Transverse colon (tissue), 4 donors: ENCODE measurements at regions not wholly inside any gene's neighbourhood (a gene's known extent, or its start where the extent isn't known, plus 50 kb on each side); places are given as distances from the start of the nearest gene placed in this dataset.

Source experiments
- DNase-seq: peaks from one replicate; pipeline ENCODE4 v3.0.0-alpha.2; 2019
- H3K27ac ChIP-seq, 4 donors: fragments of 200-600 bp; sonication (generic); 2 replicates each; pipeline ENCODE4 v1.5.1; 2016 to 2018; ENCODE audit warnings: inconsistent platforms in 4 of 4
- H3K27me3 ChIP-seq: fragments of 200-600 bp; sonication (generic); 2 replicates; pipeline ENCODE4 v1.5.1; 2017; ENCODE audit warnings: inconsistent platforms
- H3K36me3 ChIP-seq, 4 donors: fragments of 200-600 bp; sonication (generic); 2 replicates each; pipeline ENCODE4 v1.5.1; 2017 to 2019; ENCODE audit warnings: inconsistent platforms in 4 of 4
- H3K4me1 ChIP-seq, 4 donors: fragments of 200-600 bp; sonication (generic); 2 replicates each; pipeline ENCODE4 v1.5.1; 2017 to 2020; ENCODE audit warnings: inconsistent platforms in 4 of 4
- H3K4me3 ChIP-seq, 4 donors: fragments of 200-600 bp; sonication (generic); 1 replicate in 1 of 4; 2 replicates in 3 of 4; pipeline versions ENCODE4 v1.5.1 to v1.6.1; 2017 to 2019; ENCODE audit warnings: inconsistent platforms in 4 of 4
- H3K9me3 ChIP-seq, 2 donors: fragments of 200-600 bp; sonication (generic); 2 replicates each; pipeline ENCODE4 v1.5.1; 2017 to 2019; ENCODE audit warnings: inconsistent platforms in 2 of 2
- EP300 ChIP-seq: sonication (generic); formaldehyde crosslinking; IDR thresholded peaks from one replicate; pipeline ENCODE4 v1.6.1; 2017; ENCODE audit warnings: antibody characterized with exemption, low read depth
- POLR2A ChIP-seq: fragments of 450-650 bp; IDR thresholded peaks from one replicate; pipeline ENCODE4 v1.6.1; 2016; ENCODE audit warnings: antibody characterized with exemption, mild to moderate bottlenecking, moderate library complexity
- POLR2AphosphoS5 ChIP-seq, 3 donors: sonication (generic); formaldehyde crosslinking; IDR thresholded peaks; one replicate each; pipeline ENCODE4 v1.6.1; 2016; ENCODE audit warnings: antibody characterized with exemption in 3 of 3
- WGBS, 2 donors: methylation state at CpG; one replicate each; pipeline ENCODE4 v1.1.5; 2018; ENCODE audit warnings: low coverage in 1 of 2; 5-methylcytosine and 5-hydroxymethylcytosine counted together
- in situ Hi-C, 4 donors: fragments of 200-750 bp; cut with MboI; loops; one replicate each; pipeline versions ENCODE4 v1.15.0 to v1.15.1; 2017; ENCODE audit warnings: low sequenced_read_pairs in 3 of 4, low pct_ligation_motif_present in 1 of 4, low pct_unique_long_range_greater_than_20kb in 1 of 4
- intact Hi-C: fragments of 100-400 bp; cut with DNase I; formaldehyde crosslinking; loops from one replicate; pipeline ENCODE4 v1.15.1; 2023; ENCODE audit warnings: low total_unique reads
- TF ChIP-seq, protein P1 (sequence below), 5 experiments: fragments of 200-600 bp in 3 of 5; fragments of 450-650 bp in 2 of 5; sonication (generic) in 3 of 5; IDR thresholded peaks; 1 replicate in 2 of 5; 2 replicates in 3 of 5; pipeline ENCODE4 v1.5.1; 2016 to 2017; ENCODE audit warnings: antibody characterized with exemption in 5 of 5, inconsistent platforms in 3 of 5, mild to moderate bottlenecking in 2 of 5, moderate library complexity in 1 of 5

DNA sequence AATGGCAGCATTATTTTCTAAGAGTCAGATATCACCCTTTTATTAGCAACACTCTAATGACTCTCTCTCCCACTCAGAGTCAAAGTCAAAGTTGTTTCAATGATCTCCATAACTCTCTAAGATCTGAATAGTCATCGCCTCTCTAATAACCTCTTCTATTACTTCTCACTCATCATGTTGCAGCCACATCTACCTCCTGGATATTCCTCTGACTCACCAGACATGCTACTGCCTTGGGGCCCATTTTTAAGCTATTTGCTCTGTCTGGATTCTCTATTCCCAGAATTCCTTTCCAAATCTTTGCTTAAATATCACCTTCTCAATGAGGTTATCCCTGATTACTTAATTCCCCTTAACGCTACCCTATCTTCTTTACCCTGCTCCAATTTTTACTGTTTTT is 391.8 kb upstream of the MAGEB16 start:
- Histone ChIP-seq H3K27me3 (no peaks in the 10 kb centered on the region), H3K4me1 (no peaks in the 10 kb centered on the region), H3K4me3 (no peak overlapping the region), H3K9me3 (no peaks in the 10 kb centered on the region), H3K36me3 (no peaks in the 10 kb centered on the region), H3K27ac (no peak overlapping the region)
- intact Hi-C loops: no loop called here
- DNase-seq: no peak
- in situ Hi-C loops: no loop called here
- WGBS, 2 donors: 88 to 100% methylated on average over 2 of the region's 2 CpGs
- TF ChIP-seq, protein P1, sequence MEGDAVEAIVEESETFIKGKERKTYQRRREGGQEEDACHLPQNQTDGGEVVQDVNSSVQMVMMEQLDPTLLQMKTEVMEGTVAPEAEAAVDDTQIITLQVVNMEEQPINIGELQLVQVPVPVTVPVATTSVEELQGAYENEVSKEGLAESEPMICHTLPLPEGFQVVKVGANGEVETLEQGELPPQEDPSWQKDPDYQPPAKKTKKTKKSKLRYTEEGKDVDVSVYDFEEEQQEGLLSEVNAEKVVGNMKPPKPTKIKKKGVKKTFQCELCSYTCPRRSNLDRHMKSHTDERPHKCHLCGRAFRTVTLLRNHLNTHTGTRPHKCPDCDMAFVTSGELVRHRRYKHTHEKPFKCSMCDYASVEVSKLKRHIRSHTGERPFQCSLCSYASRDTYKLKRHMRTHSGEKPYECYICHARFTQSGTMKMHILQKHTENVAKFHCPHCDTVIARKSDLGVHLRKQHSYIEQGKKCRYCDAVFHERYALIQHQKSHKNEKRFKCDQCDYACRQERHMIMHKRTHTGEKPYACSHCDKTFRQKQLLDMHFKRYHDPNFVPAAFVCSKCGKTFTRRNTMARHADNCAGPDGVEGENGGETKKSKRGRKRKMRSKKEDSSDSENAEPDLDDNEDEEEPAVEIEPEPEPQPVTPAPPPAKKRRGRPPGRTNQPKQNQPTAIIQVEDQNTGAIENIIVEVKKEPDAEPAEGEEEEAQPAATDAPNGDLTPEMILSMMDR (IDR thresholded peaks at IDR 0.05): no peak
- no peak for TF ChIP-seq POLR2AphosphoS5 (IDR thresholded peaks at IDR 0.05)
- no peak for TF ChIP-seq POLR2A
- no peak for TF ChIP-seq EP300

DNA sequence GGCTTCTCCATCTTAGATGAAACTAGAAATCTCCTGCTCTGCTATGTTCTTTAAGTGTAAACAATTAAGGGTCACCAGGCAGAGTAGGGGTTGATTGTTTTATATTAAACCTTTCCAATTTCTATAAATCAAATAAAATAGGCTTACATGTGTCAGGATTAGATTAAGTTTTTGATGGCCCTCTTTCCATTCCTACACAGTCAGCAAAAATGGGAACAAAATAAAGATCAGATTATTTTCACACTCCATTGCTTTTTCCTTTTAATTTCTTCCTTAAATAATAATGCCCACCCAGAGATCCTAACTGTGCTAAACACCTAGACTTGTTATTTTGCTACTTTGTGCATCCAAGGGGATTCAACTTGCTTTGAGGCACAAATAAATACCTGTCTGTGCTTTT is 381.4 kb upstream of the MAGEB16 start:
- Histone ChIP-seq H3K36me3 (no peaks in the 10 kb centered on the region), H3K27ac (no peak overlapping the region), H3K4me1 (no peaks in the 10 kb centered on the region), H3K4me3 (no peak overlapping the region), H3K27me3 (no peaks in the 10 kb centered on the region), H3K9me3 (no peaks in the 10 kb centered on the region)
- no peak for TF ChIP-seq POLR2AphosphoS5 (IDR thresholded peaks at IDR 0.05)
- no peak for TF ChIP-seq POLR2A
- TF ChIP-seq, protein P1 (IDR thresholded peaks at IDR 0.05): no peak
- DNase-seq: no peak
- intact Hi-C loops: no loop called here
- in situ Hi-C loops: no loop called here

DNA sequence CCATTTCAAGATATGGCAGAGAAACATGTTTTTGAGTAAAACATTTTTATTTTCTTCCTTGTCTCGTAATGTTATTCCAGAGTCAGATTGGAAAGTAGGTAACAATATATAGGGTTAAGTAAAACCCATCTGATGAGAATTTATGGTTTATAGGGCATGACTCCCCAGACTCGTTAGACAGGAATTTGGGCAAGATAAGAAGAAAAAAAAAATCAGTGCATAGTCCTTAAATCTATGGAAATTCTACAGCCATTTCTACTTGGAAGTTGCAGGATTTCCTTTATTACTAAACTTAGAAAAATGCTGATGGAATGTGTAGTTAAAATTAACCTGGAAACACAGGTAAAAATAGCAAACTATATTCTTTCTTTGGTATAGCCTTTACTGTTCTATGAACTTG is 366.1 kb upstream of the MAGEB16 start:
- H3K4me1 ChIP-seq: no peaks in the 10 kb centered on the region
- intact Hi-C loops: no loop called here
- 41 to 42% methylated on average over 2 of the region's 2 CpGs for WGBS, 2 donors
- no peak for TF ChIP-seq EP300
- no peak for TF ChIP-seq POLR2AphosphoS5 (IDR thresholded peaks at IDR 0.05)
- TF ChIP-seq, protein P1 (IDR thresholded peaks at IDR 0.05): no peak
- TF ChIP-seq POLR2A: no peak
- H3K36me3 ChIP-seq: no peaks in the 10 kb centered on the region
- no peak for DNase-seq
- in situ Hi-C loops: no loop called here
- H3K4me3 ChIP-seq: no peak overlapping the region
- H3K27me3 ChIP-seq: no peaks in the 10 kb centered on the region
- H3K27ac ChIP-seq: no peak overlapping the region
- no peaks in the 10 kb centered on the region for H3K9me3 ChIP-seq

DNA sequence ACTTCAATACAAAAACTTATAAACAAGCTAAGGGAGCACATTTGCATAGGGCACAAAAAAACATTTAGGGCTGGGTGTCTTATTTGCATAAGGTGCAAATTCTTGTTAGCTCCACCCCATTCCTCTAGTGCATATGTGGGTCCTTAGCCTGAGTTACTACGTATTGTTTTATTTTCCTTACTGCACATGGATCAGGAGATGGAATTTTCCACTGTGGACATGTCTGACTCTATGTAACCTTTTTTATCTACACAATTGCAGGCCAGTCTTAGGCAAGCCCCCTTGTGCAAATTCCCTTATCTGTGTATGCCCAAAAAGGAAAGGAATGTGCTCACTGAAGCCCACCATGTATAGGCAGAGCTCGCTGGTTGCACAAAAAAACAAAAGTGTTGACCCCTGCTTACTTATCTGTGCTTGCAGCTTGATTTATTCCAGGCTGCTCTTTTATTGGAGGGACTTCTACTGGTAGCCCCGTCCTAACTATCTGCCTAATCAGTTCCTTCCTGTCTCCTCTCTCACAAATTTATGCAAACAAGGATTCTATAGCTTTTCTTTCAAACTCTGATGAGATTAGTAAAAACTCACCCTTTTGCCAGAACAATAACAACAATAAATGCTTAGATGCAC is 359.0 kb upstream of the MAGEB16 start:
- H3K36me3 ChIP-seq: no peaks in the 10 kb centered on the region
- no peak for DNase-seq

More for the DNA sequence above, 359.0 kb upstream of the MAGEB16 start:
- WGBS, 2 donors: 46 to 60% methylated on average over 2 to 3 of the region's 3 CpGs
- H3K27ac ChIP-seq: peak overlapping the region in 2 of 4 donors; percentile 18 to 56
- no peak for TF ChIP-seq POLR2AphosphoS5 (IDR thresholded peaks at IDR 0.05)
- no peak for TF ChIP-seq POLR2A
- TF ChIP-seq, protein P1 (IDR thresholded peaks at IDR 0.05): no peak
- no peak for TF ChIP-seq EP300
- H3K27me3 ChIP-seq: no peaks in the 10 kb centered on the region
- no peak overlapping the region for H3K4me3 ChIP-seq
- H3K4me1 ChIP-seq: no peaks in the 10 kb centered on the region
- H3K9me3 ChIP-seq: no peaks in the 10 kb centered on the region
- intact Hi-C loops: no loop called here
- in situ Hi-C loops: no loop called here
